GM18951 (cell line): ENCODE measurements at regions not wholly inside any gene's neighbourhood (a gene's known extent, or its start where the extent isn't known, plus 50 kb on each side); places are given as distances from the start of the nearest gene placed in this dataset.

Experiments used
- POLR2A ChIP-seq: IDR thresholded peaks from 4 replicates; pipeline ENCODE4 v1.6.1; 2011; ENCODE audit warnings: mild to moderate bottlenecking; ENCODE audit not compliant: insufficient read length, insufficient read depth; ENCODE audit errors: extremely low read depth
- in situ Hi-C: fragments of 300-500 bp; cut with MboI; formaldehyde crosslinking; loops from one replicate; pipeline ENCODE4 v1.12.0; 2022; ENCODE audit warnings: low sequenced_read_pairs, mixed read lengths, inconsistent platforms; ENCODE audit not compliant: unreplicated experiment

DNA sequence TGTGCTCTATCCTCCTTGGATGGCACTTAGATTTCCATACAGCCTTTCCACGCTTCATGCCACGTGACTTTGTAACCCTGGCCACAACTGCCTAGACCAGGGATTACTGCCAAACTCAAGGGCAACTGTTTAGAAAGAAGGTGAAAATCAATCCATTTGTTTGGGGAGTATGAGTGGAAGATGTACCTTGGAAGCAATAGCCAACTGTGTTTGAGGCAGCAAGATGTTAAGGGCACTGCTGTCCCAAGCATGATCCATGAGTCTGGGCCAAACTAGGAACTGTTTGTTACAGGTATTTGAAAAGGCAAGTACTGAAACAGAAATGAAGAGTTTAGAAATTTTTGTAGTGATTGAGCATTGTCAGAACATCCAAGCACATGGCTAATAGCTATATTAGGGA is 138.9 kb downstream of the CDC42EP3 start:
- in situ Hi-C loops: no loop called here
- TF ChIP-seq POLR2A: no peak

GRCh38 chr2:37537316-37537715 is 134.1 kb downstream of the CDC42EP3 start:
- in situ Hi-C loops: no loop called here
- no peak for TF ChIP-seq POLR2A

- no peak for TF ChIP-seq POLR2A
- in situ Hi-C loops: loop anchor here (10.0 kb wide), 1 partner anchor 127 kb away; no protein-coding TSS in a partner anchor
Measured at GRCh38 chr2:37541516-37541915, 129.9 kb downstream of the CDC42EP3 start.

GRCh38 chr2:37543999-37544557 is 127.4 kb downstream of the CDC42EP3 start:
- in situ Hi-C loops: loop anchor here (10.0 kb wide), 1 partner anchor 129 kb away; no protein-coding TSS in a partner anchor
- TF ChIP-seq POLR2A: no peak

- TF ChIP-seq POLR2A: no peak
- in situ Hi-C loops: loop anchor here (10.0 kb wide), 1 partner anchor 130 kb away; no protein-coding TSS in a partner anchor
Measured at GRCh38 chr2:37544591-37545031, 126.8 kb downstream of the CDC42EP3 start.

DNA sequence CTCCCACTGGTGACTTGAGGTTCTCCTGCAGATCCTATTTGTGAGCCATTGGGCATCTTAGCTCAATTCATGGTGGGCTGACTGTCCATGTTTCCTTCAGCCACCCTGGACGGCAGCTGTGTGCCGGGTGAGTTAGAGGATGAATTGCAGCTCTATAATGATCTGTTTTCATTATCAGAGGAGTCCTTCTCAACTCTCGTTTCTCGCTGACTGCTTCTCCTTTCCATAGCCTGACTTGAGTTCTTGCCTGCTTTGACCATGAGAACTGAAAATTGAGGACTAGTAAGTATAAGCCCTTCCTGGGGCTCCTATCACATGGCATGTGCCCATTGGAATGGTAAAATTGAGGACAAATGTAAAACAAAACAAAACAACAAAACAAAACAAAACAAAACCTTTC is 121.8 kb downstream of the CDC42EP3 start:
- TF ChIP-seq POLR2A: no peak
- in situ Hi-C loops: loop anchor here (10.0 kb wide), 1 partner anchor 135 kb away; no protein-coding TSS in a partner anchor

DNA sequence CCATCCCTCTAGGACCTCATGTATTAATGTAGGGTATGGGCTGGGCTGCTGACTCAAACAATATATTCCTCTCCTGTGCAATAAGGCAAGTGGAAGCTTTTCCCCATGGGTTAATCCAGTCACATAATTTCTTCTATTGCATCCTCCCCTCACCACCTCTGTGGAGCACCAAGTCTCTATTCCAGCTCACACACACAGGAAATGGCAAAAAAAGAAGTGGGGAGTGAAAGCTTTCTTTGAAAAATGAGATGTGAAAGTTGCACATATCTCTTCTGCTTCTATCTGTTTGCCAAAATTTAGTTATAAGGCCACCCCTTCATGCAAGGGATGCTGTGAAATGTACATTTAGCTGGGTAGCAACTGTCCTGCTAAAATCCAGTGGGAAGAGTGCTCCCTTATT is 121.3 kb downstream of the CDC42EP3 start:
- in situ Hi-C loops: no loop called here
- TF ChIP-seq POLR2A: no peak

GRCh38 chr2:37551783-37552182 is 119.7 kb downstream of the CDC42EP3 start:
- in situ Hi-C loops: no loop called here
- TF ChIP-seq POLR2A: no peak

DNA sequence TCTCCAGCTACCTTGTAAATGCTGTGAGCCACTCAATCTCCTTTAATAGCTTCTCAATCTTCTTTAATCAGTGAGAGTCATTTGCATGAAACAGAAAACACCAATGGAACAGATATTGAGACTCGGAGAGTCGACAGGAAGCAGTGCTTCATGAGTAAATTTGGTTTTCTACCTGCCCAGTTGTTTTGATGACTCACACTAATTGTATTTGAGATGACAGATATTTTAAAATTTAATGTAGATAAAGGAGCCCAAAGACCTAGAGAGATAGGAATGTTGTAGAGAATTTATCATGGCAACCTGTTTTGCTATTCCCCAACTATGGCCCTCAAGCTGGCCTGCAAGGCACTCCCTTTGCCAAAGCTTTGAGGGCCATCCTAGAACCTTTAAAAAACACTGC is 119.1 kb downstream of the CDC42EP3 start:
- TF ChIP-seq POLR2A: no peak
- in situ Hi-C loops: no loop called here

- in situ Hi-C loops: no loop called here
- no peak for TF ChIP-seq POLR2A
Measured at GRCh38 chr2:37553411-37554154, 117.9 kb downstream of the CDC42EP3 start.

DNA sequence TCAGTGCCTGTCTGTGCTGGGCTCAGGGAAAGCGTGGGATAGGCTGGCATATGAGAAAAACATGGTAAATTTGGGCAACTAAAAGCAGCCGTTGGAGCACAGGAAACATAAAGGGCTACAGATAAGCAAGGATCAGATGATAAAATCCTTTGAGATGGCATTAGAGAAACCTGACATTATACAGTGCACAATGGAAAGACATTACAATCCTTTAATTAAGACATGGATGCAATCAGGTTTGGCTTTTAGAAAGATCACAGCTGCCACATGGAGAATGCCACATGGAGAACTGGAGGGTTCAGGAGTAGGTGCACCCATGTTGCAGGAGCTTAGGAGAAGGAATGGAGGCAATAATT is 117.3 kb downstream of the CDC42EP3 start:
- no peak for TF ChIP-seq POLR2A
- in situ Hi-C loops: no loop called here

GRCh38 chr2:37554687-37555086 is 116.8 kb downstream of the CDC42EP3 start:
- TF ChIP-seq POLR2A: no peak
- in situ Hi-C loops: no loop called here

DNA sequence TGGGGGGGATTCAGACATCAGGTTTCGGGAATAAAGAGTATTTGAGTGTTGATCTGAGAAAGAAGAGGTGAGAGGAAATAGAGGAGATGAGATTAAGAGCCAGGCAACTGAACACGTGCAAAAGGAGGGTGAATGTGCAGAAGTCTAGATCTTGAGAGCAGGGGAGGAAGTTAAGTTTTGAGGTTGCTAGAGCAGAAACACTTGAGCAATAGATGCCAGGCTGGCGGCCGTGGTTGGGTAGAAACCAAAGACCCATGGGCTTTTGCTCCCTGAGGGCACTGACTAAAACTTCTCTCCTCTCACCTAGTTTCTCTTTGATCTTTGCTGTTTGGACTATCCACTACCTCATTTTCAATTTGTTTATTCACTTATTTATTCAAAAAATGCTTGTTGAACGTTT is 116.0 kb downstream of the CDC42EP3 start:
- in situ Hi-C loops: no loop called here
- TF ChIP-seq POLR2A: no peak

- in situ Hi-C loops: no loop called here
- no peak for TF ChIP-seq POLR2A
Measured at GRCh38 chr2:37556256-37556655, 115.2 kb downstream of the CDC42EP3 start.
